HG03342 (cell line): ENCODE measurements at regions not wholly inside any gene's neighbourhood (a gene's known extent, or its start where the extent isn't known, plus 50 kb on each side); places are given as distances from the start of the nearest gene placed in this dataset.
A peak's percentile ranks its signal among the peaks of the same experiment; 100 is the strongest.
"Not testable (repeated sequence)": the region's sequence is repeated elsewhere in the genome, so short reads cannot be mapped to it uniquely, and the experiment has no call there.

Source experiments
- ATAC-seq: cut with Tn5 transposase; IDR thresholded peaks from one replicate; pipeline ENCODE4 v1.9.1; 2021; ENCODE audit warnings: mild to moderate bottlenecking, moderate library complexity; ENCODE audit not compliant: unreplicated experiment

- ATAC-seq, result peak; percentile 86
Measured at GRCh38 chr18:34467058-34467457, 242.3 kb upstream of the NOL4 start.

- no peak for ATAC-seq
Measured at GRCh38 chr18:34480162-34480700, 229.9 kb upstream of the DTNA start.

- no peak for ATAC-seq
Measured at GRCh38 chr18:34482204-34482603, 227.9 kb upstream of the DTNA start.

- ATAC-seq, result no peak
Measured at GRCh38 chr18:34483198-34483597, 226.9 kb upstream of the DTNA start.

- ATAC-seq, result no peak
Measured at GRCh38 chr18:34491719-34492118, 218.4 kb upstream of the DTNA start.

GRCh38 chr18:34492652-34493051 is 217.4 kb upstream of the DTNA start:
- no peak for ATAC-seq

- ATAC-seq, result peak; percentile 55
Measured at GRCh38 chr18:34493099-34493544, 217.0 kb upstream of the DTNA start.

- peak; percentile 64 for ATAC-seq
Measured at GRCh38 chr18:34493566-34494358, 216.3 kb upstream of the DTNA start.

- ATAC-seq, result no peak
Measured at GRCh38 chr18:34494359-34494696, 215.8 kb upstream of the DTNA start.

GRCh38 chr18:34495506-34495905 is 214.6 kb upstream of the DTNA start:
- ATAC-seq, result no peak

GRCh38 chr18:34501553-34501952 is 208.5 kb upstream of the DTNA start:
- ATAC-seq, result no peak

GRCh38 chr18:34506198-34506597 is 203.9 kb upstream of the DTNA start:
- no peak for ATAC-seq

- ATAC-seq, result no peak
Measured at GRCh38 chr18:34509163-34509562, 200.9 kb upstream of the DTNA start.

GRCh38 chr18:34509879-34510586 is 200.1 kb upstream of the DTNA start:
- no peak for ATAC-seq

GRCh38 chr18:34510926-34511325 is 199.2 kb upstream of the DTNA start:
- no peak for ATAC-seq

- no peak for ATAC-seq
Measured at GRCh38 chr18:34511435-34511834, 198.7 kb upstream of the DTNA start.

- ATAC-seq, result no peak
Measured at GRCh38 chr18:34511879-34512278, 198.2 kb upstream of the DTNA start.

- no peak for ATAC-seq
Measured at GRCh38 chr18:34514238-34514637, 195.9 kb upstream of the DTNA start.

GRCh38 chr18:34514957-34515356 is 195.1 kb upstream of the DTNA start:
- no peak for ATAC-seq

GRCh38 chr18:34516355-34516754 is 193.7 kb upstream of the DTNA start:
- not testable (repeated sequence) for ATAC-seq

- not testable (repeated sequence) for ATAC-seq
Measured at GRCh38 chr18:34516996-34517395, 193.1 kb upstream of the DTNA start.

- ATAC-seq, result no peak
Measured at GRCh38 chr18:34521040-34521439, 189.1 kb upstream of the DTNA start.
